K562 (cell line): ENCODE measurements at regions not wholly inside any gene's neighbourhood (a gene's known extent, or its start where the extent isn't known, plus 50 kb on each side); places are given as distances from the start of the nearest gene placed in this dataset.

Experiments
- FOSL1 ChIP-seq: fragments of 200-800 bp; sonication (Bioruptor generic); conservative IDR thresholded peaks from 2 replicates; pipeline ENCODE4 v1.6.1; 2016; ENCODE audit warnings: missing genetic modification characterization, missing compliant biosample characterization
- FOXJ3 ChIP-seq: sonication (generic); formaldehyde crosslinking; IDR thresholded peaks from 2 replicates; pipeline ENCODE4 v1.4.0; 2020; ENCODE audit warnings: mild to moderate bottlenecking, missing genetic modification reagents
- FOXM1 ChIP-seq, 2 experiments: fragments of 450-650 bp in 1 of 2; sonication (generic) in 1 of 2; formaldehyde crosslinking in 1 of 2; IDR thresholded peaks; 2 replicates each; pipeline versions ENCODE4 v1.6.1 to v1.9.0; 2017 to 2022; ENCODE audit warnings: low read depth in 2 of 2, mild to moderate bottlenecking in 2 of 2, missing genetic modification reagents in 1 of 2, moderate library complexity in 1 of 2
- HMGN3 ChIP-seq: IDR thresholded peaks from 2 replicates; pipeline ENCODE4 v1.6.1; 2011; ENCODE audit warnings: borderline replicate concordance, low read depth, mild to moderate bottlenecking, mixed read lengths, low read length; ENCODE audit not compliant: insufficient read length; ENCODE audit errors: extremely low read depth
- HNRNPUL1 ChIP-seq: fragments of 200-400 bp; formaldehyde crosslinking; IDR thresholded peaks from 2 replicates; pipeline ENCODE4 v1.6.1; 2017; ENCODE audit warnings: low read length
- MYC ChIP-seq, 2 experiments: fragments of 250-450 bp in 1 of 2; sonication (Bioruptor Pico) in 1 of 2; IDR thresholded peaks; 2 replicates each; pipeline versions ENCODE4 v1.5.1 to v1.6.1; 2012 to 2021; ENCODE audit warnings: low read depth in 2 of 2, borderline replicate concordance in 1 of 2, improper control_type of control experiment in 1 of 2, low read length in 1 of 2, mild to moderate bottlenecking in 1 of 2, moderate library complexity in 1 of 2
- NFIX ChIP-seq: fragments of 250-450 bp; sonication (Bioruptor Pico); IDR thresholded peaks from 2 replicates; pipeline ENCODE4 v1.4.0; 2020; ENCODE audit warnings: low read depth, mild to moderate bottlenecking, moderate library complexity
- RBM25 ChIP-seq: fragments of 200-400 bp; formaldehyde crosslinking; IDR thresholded peaks from 2 replicates; pipeline ENCODE4 v1.6.1; 2018; ENCODE audit warnings: low read length, low read depth, moderate library complexity; ENCODE audit not compliant: severe bottlenecking
- RCOR1 ChIP-seq, 2 experiments: IDR thresholded peaks; 2 replicates each; pipeline ENCODE4 v1.6.1; 2012; ENCODE audit warnings: low read depth in 2 of 2, low read length in 2 of 2, borderline replicate concordance in 1 of 2, improper control_type of control experiment in 1 of 2
- RHOXF2B ChIP-seq: fragments of 250-450 bp; sonication (Bioruptor Pico); conservative IDR thresholded peaks from 2 replicates; pipeline ENCODE4 v1.5.1; 2021
- SMAD4 ChIP-seq: fragments of 250-450 bp; sonication (Bioruptor Pico); conservative IDR thresholded peaks from 2 replicates; pipeline ENCODE4 v1.8.0; 2021; ENCODE audit warnings: inconsistent platforms, mild to moderate bottlenecking, moderate library complexity
- TCF3 ChIP-seq: sonication (generic); formaldehyde crosslinking; IDR thresholded peaks from 2 replicates; pipeline ENCODE4 v1.4.0; 2020; ENCODE audit warnings: mild to moderate bottlenecking, missing genetic modification reagents
- ZBTB17 ChIP-seq: fragments of 450-650 bp; formaldehyde crosslinking; IDR thresholded peaks from 2 replicates; pipeline ENCODE4 v1.4.0; 2020; ENCODE audit warnings: mild to moderate bottlenecking
- ZNF41 ChIP-seq: fragments of 250-450 bp; sonication (Bioruptor Pico); conservative IDR thresholded peaks from 2 replicates; pipeline ENCODE4 v1.4.0; 2020; ENCODE audit warnings: mild to moderate bottlenecking
- ZNF436 ChIP-seq: fragments of 250-450, 450-650 bp; sonication (Bioruptor Pico); formaldehyde crosslinking; IDR thresholded peaks from 2 replicates; pipeline ENCODE4 v1.7.0; 2020; ENCODE audit warnings: mild to moderate bottlenecking
- ZNF584 ChIP-seq: fragments of 200-800 bp; sonication (Bioruptor generic); IDR thresholded peaks from 2 replicates; pipeline ENCODE4 v1.6.1; 2016; ENCODE audit warnings: low read depth, mild to moderate bottlenecking, missing genetic modification characterization, missing compliant biosample characterization
- ZNF75A ChIP-seq: fragments of 450-650 bp; formaldehyde crosslinking; IDR thresholded peaks from 2 replicates; pipeline ENCODE4 v1.4.0; 2020; ENCODE audit warnings: mild to moderate bottlenecking
- TF ChIP-seq, protein P1 (sequence below): fragments of 250-450 bp; sonication (Bioruptor Pico); IDR thresholded peaks from 2 replicates; pipeline ENCODE4 v1.4.0; 2020; ENCODE audit warnings: mild to moderate bottlenecking, moderate library complexity
- TF ChIP-seq, protein P2 (sequence below): fragments of 450-650 bp; IDR thresholded peaks from 2 replicates; pipeline ENCODE4 v1.6.1; 2018; ENCODE audit not compliant: partially characterized antibody
- TF ChIP-seq, protein P3 (sequence below): fragments of 150-350 bp; IDR thresholded peaks from 2 replicates; pipeline ENCODE4 v1.6.1; 2014; ENCODE audit warnings: low read depth, mild to moderate bottlenecking, low read length, borderline replicate concordance

DNA sequence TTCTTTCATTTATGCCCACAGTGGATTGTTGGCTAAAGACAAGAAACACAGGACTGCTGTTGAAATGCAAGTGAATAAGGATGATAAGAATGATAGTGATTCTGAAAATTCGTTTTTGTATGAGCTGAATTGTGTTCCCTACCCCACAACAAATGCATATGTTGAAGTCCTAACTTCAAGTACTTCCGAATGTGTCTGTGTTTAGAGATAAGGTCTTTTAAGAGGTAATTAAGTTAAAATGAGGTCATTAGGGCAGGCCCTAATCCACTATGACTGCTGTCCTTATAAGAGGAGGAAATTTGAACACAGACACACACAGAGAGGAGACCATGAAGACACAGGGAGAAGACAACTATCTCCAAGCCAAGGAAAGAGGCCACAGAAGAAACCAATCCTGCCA is 126.6 kb upstream of the ACSL4 start (continued):
- no peak for TF ChIP-seq ZNF436 (CRISPR knock-in tag)
- TF ChIP-seq ZNF41 (CRISPR knock-in tag) = no peak
- TF ChIP-seq TCF3 (CRISPR knock-in tag) = peak; percentile 75
- no peak for TF ChIP-seq HNRNPUL1
- no peak for TF ChIP-seq MYC (IDR thresholded peaks at IDR 0.05; ENCODE audit: low read depth, low read length)
- TF ChIP-seq MYC (CRISPR knock-in tag; IDR thresholded peaks at IDR 0.05; ENCODE audit: borderline replicate concordance, low read depth) = no peak
- TF ChIP-seq, protein P1, sequence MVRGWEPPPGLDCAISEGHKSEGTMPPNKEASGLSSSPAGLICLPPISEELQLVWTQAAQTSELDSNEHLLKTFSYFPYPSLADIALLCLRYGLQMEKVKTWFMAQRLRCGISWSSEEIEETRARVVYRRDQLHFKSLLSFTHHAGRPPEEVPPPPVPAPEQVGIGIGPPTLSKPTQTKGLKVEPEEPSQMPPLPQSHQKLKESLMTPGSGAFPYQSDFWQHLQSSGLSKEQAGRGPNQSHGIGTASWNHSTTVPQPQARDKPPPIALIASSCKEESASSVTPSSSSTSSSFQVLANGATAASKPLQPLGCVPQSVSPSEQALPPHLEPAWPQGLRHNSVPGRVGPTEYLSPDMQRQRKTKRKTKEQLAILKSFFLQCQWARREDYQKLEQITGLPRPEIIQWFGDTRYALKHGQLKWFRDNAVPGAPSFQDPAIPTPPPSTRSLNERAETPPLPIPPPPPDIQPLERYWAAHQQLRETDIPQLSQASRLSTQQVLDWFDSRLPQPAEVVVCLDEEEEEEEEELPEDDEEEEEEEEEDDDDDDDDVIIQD = no peak
- TF ChIP-seq FOSL1 (tag) = peak; percentile 46
- no peak for TF ChIP-seq NFIX (CRISPR knock-in tag)
- TF ChIP-seq SMAD4 = peak; percentile 55; the same call in 1 of the 2 replicates
- no peak for TF ChIP-seq HMGN3
- no peak for TF ChIP-seq ZNF584
- TF ChIP-seq ZNF75A = no peak
- TF ChIP-seq, protein P2, sequence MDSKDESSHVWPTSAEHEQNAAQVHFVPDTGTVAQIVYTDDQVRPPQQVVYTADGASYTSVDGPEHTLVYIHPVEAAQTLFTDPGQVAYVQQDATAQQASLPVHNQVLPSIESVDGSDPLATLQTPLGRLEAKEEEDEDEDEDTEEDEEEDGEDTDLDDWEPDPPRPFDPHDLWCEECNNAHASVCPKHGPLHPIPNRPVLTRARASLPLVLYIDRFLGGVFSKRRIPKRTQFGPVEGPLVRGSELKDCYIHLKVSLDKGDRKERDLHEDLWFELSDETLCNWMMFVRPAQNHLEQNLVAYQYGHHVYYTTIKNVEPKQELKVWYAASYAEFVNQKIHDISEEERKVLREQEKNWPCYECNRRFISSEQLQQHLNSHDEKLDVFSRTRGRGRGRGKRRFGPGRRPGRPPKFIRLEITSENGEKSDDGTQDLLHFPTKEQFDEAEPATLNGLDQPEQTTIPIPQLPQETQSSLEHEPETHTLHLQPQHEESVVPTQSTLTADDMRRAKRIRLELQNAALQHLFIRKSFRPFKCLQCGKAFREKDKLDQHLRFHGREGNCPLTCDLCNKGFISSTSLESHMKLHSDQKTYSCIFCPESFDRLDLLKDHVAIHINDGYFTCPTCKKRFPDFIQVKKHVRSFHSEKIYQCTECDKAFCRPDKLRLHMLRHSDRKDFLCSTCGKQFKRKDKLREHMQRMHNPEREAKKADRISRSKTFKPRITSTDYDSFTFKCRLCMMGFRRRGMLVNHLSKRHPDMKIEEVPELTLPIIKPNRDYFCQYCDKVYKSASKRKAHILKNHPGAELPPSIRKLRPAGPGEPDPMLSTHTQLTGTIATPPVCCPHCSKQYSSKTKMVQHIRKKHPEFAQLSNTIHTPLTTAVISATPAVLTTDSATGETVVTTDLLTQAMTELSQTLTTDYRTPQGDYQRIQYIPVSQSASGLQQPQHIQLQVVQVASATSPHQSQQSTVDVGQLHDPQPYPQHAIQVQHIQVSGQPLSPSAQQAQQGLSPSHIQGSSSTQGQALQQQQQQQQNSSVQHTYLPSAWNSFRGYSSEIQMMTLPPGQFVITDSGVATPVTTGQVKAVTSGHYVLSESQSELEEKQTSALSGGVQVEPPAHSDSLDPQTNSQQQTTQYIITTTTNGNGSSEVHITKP = peak; percentile 33
- TF ChIP-seq RHOXF2B (CRISPR knock-in tag) = no peak
- TF ChIP-seq ZBTB17 (CRISPR knock-in tag) = no peak
- TF ChIP-seq, protein P3, sequence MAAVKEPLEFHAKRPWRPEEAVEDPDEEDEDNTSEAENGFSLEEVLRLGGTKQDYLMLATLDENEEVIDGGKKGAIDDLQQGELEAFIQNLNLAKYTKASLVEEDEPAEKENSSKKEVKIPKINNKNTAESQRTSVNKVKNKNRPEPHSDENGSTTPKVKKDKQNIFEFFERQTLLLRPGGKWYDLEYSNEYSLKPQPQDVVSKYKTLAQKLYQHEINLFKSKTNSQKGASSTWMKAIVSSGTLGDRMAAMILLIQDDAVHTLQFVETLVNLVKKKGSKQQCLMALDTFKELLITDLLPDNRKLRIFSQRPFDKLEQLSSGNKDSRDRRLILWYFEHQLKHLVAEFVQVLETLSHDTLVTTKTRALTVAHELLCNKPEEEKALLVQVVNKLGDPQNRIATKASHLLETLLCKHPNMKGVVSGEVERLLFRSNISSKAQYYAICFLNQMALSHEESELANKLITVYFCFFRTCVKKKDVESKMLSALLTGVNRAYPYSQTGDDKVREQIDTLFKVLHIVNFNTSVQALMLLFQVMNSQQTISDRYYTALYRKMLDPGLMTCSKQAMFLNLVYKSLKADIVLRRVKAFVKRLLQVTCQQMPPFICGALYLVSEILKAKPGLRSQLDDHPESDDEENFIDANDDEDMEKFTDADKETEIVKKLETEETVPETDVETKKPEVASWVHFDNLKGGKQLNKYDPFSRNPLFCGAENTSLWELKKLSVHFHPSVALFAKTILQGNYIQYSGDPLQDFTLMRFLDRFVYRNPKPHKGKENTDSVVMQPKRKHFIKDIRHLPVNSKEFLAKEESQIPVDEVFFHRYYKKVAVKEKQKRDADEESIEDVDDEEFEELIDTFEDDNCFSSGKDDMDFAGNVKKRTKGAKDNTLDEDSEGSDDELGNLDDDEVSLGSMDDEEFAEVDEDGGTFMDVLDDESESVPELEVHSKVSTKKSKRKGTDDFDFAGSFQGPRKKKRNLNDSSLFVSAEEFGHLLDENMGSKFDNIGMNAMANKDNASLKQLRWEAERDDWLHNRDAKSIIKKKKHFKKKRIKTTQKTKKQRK = no peak
- TF ChIP-seq RBM25 = no peak
- no peak for TF ChIP-seq FOXJ3
- no peak for TF ChIP-seq FOXM1 (IDR thresholded peaks at IDR 0.05; ENCODE audit: low read depth)
- TF ChIP-seq FOXM1 (CRISPR knock-in tag; IDR thresholded peaks at IDR 0.05; ENCODE audit: low read depth) = no peak
- peak in 1 of 2 experiments; percentile 79; a peak in 2 of 4 replicates for TF ChIP-seq RCOR1 (IDR thresholded peaks at IDR 0.05; ENCODE audit: borderline replicate concordance in 1 of 2, low read depth in 2 of 2, low read length in 2 of 2)
